SK-MEL-5 (cell line): ENCODE measurements at regions not wholly inside any gene's neighbourhood (a gene's known extent, or its start where the extent isn't known, plus 50 kb on each side); places are given as distances from the start of the nearest gene placed in this dataset.

Experiments used
- DNase-seq: peaks from one replicate; pipeline ENCODE4 v3.0.0-alpha.2; 2016; ENCODE audit warnings: low read depth, low spot score
- in situ Hi-C: cut with HindIII; loops from 2 replicates; pipeline ENCODE4 v1.10.0; 2016; ENCODE audit warnings: low sequenced_read_pairs, high pct_unique_total_duplicates, low pct_unique_long_range_greater_than_20kb

- in situ Hi-C loops = no loop called here
- DNase-seq = no peak
Observed at GRCh38 chr20:56060486-56060885, 55.2 kb upstream of the CBLN4 start.

- in situ Hi-C loops = no loop called here
Observed at GRCh38 chr20:56069016-56069415, 63.7 kb upstream of the CBLN4 start.

GRCh38 chr20:56072165-56072564, 66.8 kb upstream of the CBLN4 start:
- in situ Hi-C loops = no loop called here

More at GRCh38 chr20:56069016-56069415, 63.7 kb upstream of the CBLN4 start:
- no peak for DNase-seq

GRCh38 chr20:56088375-56088774, 83.1 kb upstream of the CBLN4 start:
- no peak for DNase-seq
- in situ Hi-C loops = no loop called here

More at GRCh38 chr20:56072165-56072564, 66.8 kb upstream of the CBLN4 start:
- DNase-seq = no peak

- DNase-seq = peak; percentile 4
- in situ Hi-C loops = no loop called here
Observed at GRCh38 chr20:56091628-56092234, 86.4 kb upstream of the CBLN4 start.

- in situ Hi-C loops = no loop called here
- no peak for DNase-seq
Observed at GRCh38 chr20:56094228-56094627, 88.9 kb upstream of the CBLN4 start.

GRCh38 chr20:56098981-56099500, 93.7 kb upstream of the CBLN4 start:
- no peak for DNase-seq
- in situ Hi-C loops = no loop called here

GRCh38 chr20:56111961-56112730, 106.8 kb upstream of the CBLN4 start:
- in situ Hi-C loops = no loop called here
- peak; percentile 90 for DNase-seq

- in situ Hi-C loops = no loop called here
- DNase-seq = no peak
Observed at GRCh38 chr20:56117350-56117749, 112.0 kb upstream of the CBLN4 start.

GRCh38 chr20:56121850-56122249, 116.5 kb upstream of the CBLN4 start:
- no peak for DNase-seq
- in situ Hi-C loops = no loop called here

GRCh38 chr20:56143759-56144158, 104.8 kb upstream of the MC3R start:
- in situ Hi-C loops = no loop called here
- DNase-seq = no peak

GRCh38 chr20:56151834-56152233, 96.7 kb upstream of the MC3R start:
- DNase-seq = no peak
- in situ Hi-C loops = no loop called here

- in situ Hi-C loops = no loop called here
Observed at GRCh38 chr20:56153926-56154325, 94.6 kb upstream of the MC3R start.

GRCh38 chr20:56155625-56156024, 92.9 kb upstream of the MC3R start:
- DNase-seq = no peak
- in situ Hi-C loops = no loop called here

More at GRCh38 chr20:56153926-56154325, 94.6 kb upstream of the MC3R start:
- DNase-seq = no peak

GRCh38 chr20:56157530-56158203, 90.9 kb upstream of the MC3R start:
- in situ Hi-C loops = no loop called here
- DNase-seq = no peak

GRCh38 chr20:56158489-56158888, 90.0 kb upstream of the MC3R start:
- in situ Hi-C loops = no loop called here
- DNase-seq = no peak

- in situ Hi-C loops = no loop called here
- DNase-seq = no peak
Observed at GRCh38 chr20:56160956-56161355, 87.6 kb upstream of the MC3R start.

GRCh38 chr20:56163806-56164205, 84.7 kb upstream of the MC3R start:
- DNase-seq = peak; percentile 38
- in situ Hi-C loops = no loop called here
